HG03439 (cell line): ENCODE measurements at regions not wholly inside any gene's neighbourhood (a gene's known extent, or its start where the extent isn't known, plus 50 kb on each side); places are given as distances from the start of the nearest gene placed in this dataset.

ENCODE experiments used
- ATAC-seq: cut with Tn5 transposase; IDR thresholded peaks from one replicate; pipeline ENCODE4 v1.9.1; 2021; ENCODE audit warnings: mild to moderate bottlenecking, moderate library complexity; ENCODE audit not compliant: unreplicated experiment

GRCh38 chr2:237214030-237214675 is 128.5 kb downstream of the COPS8 start:
- no peak for ATAC-seq

GRCh38 chr2:237214963-237215362 is 129.3 kb downstream of the COPS8 start:
- no peak for ATAC-seq

- no peak for ATAC-seq
Observed at GRCh38 chr2:237217995-237218616, 132.4 kb downstream of the COPS8 start.

- ATAC-seq: no peak
Observed at GRCh38 chr2:237218756-237219155, 133.1 kb downstream of the COPS8 start.

- no peak for ATAC-seq
Observed at GRCh38 chr2:237219826-237220225, 134.1 kb downstream of the COPS8 start.

GRCh38 chr2:237221443-237221842 is 135.8 kb downstream of the COPS8 start:
- ATAC-seq: no peak

- no peak for ATAC-seq
Observed at GRCh38 chr2:237222178-237222577, 136.5 kb downstream of the COPS8 start.

GRCh38 chr2:237222601-237223041 is 136.9 kb downstream of the COPS8 start:
- no peak for ATAC-seq

GRCh38 chr2:237223201-237223861 is 137.6 kb downstream of the COPS8 start:
- no peak for ATAC-seq

- ATAC-seq: no peak
Observed at GRCh38 chr2:237227190-237227589, 141.5 kb downstream of the COPS8 start.

GRCh38 chr2:237227592-237228280 is 142.0 kb downstream of the COPS8 start:
- ATAC-seq: no peak

- no peak for ATAC-seq
Observed at GRCh38 chr2:237228281-237228625, 142.6 kb downstream of the COPS8 start.

GRCh38 chr2:237229905-237230304 is 144.2 kb downstream of the COPS8 start:
- ATAC-seq: no peak

GRCh38 chr2:237230355-237230754 is 144.7 kb downstream of the COPS8 start:
- ATAC-seq: no peak

GRCh38 chr2:237231593-237231992 is 145.9 kb downstream of the COPS8 start:
- no peak for ATAC-seq

- no peak for ATAC-seq
Observed at GRCh38 chr2:237232166-237232565, 146.5 kb downstream of the COPS8 start.

GRCh38 chr2:237234268-237234667 is 148.6 kb downstream of the COPS8 start:
- ATAC-seq: no peak

- no peak for ATAC-seq
Observed at GRCh38 chr2:237235383-237236095, 149.8 kb downstream of the COPS8 start.

GRCh38 chr2:237236188-237236587 is 150.5 kb downstream of the COPS8 start:
- ATAC-seq: no peak

- no peak for ATAC-seq
Observed at GRCh38 chr2:237238249-237238648, 152.6 kb downstream of the COPS8 start.

- no peak for ATAC-seq
Observed at GRCh38 chr2:237240252-237240651, 154.6 kb downstream of the COPS8 start.
